CD14-positive monocyte (primary cell): ENCODE measurements at regions not wholly inside any gene's neighbourhood (a gene's known extent, or its start where the extent isn't known, plus 50 kb on each side); places are given as distances from the start of the nearest gene placed in this dataset.

Source experiments
- DNase-seq, 3 donors: peaks; one replicate each; pipeline ENCODE4 v3.0.0-alpha.2; 2011 to 2022
- H2AFZ ChIP-seq: 2 replicates; pipeline ENCODE4 v1.6.0; 2012; ENCODE audit warnings: mild to moderate bottlenecking, low read depth, low read length, inconsistent platforms; ENCODE audit not compliant: insufficient read depth, poor library complexity, severe bottlenecking
- H3K27ac ChIP-seq, 2 donors: 1 replicate in 1 of 2; 2 replicates in 1 of 2; pipeline ENCODE4 v1.5.1; 2012 to 2013; ENCODE audit warnings: low read length in 2 of 2, control low read depth in 1 of 2, inconsistent platforms in 1 of 2, low read depth in 1 of 2, mild to moderate bottlenecking in 1 of 2
- H3K27me3 ChIP-seq, 2 donors: one replicate each; pipeline versions ENCODE4 v1.6.0 to v1.6.1; 2011 to 2013; ENCODE audit warnings: low read length in 2 of 2; ENCODE audit not compliant: control insufficient read depth in 2 of 2, insufficient read depth in 2 of 2
- H3K36me3 ChIP-seq, 2 donors: replicated peaks in 1 of 2; 1 replicate in 1 of 2; 2 replicates in 1 of 2; pipeline versions ENCODE4 v1.5.1 to v1.6.1; 2012 to 2013; ENCODE audit warnings: low read length in 2 of 2, control low read depth in 1 of 2, inconsistent platforms in 1 of 2, mild to moderate bottlenecking in 1 of 2; ENCODE audit not compliant: insufficient read depth in 2 of 2, control insufficient read depth in 1 of 2
- H3K4me1 ChIP-seq, 2 donors: 1 replicate in 1 of 2; 2 replicates in 1 of 2; pipeline versions ENCODE4 v1.5.1 to v1.6.1; 2012 to 2013; ENCODE audit warnings: low read length in 2 of 2, control low read depth in 1 of 2, inconsistent platforms in 1 of 2, mild to moderate bottlenecking in 1 of 2, moderate library complexity in 1 of 2; ENCODE audit not compliant: insufficient read depth in 2 of 2, control insufficient read depth in 1 of 2
- H3K4me2 ChIP-seq: replicated peaks from 2 replicates; pipeline ENCODE3; 2012; ENCODE audit warnings: low read length, moderate library complexity, mild to moderate bottlenecking; ENCODE audit not compliant: poor library complexity, severe bottlenecking; ENCODE audit errors: extremely low read depth
- H3K4me3 ChIP-seq, 3 experiments: fragments of 200-600 bp in 1 of 3; sonication (generic) in 1 of 3; replicated peaks in 1 of 3; 1 replicate in 2 of 3; 2 replicates in 1 of 3; pipeline ENCODE4 v1.5.1; 2011 to 2013; ENCODE audit warnings: low read length in 3 of 3, mild to moderate bottlenecking in 3 of 3, control low read depth in 2 of 3, low read depth in 2 of 3, inconsistent platforms in 1 of 3, moderate library complexity in 1 of 3
- H3K79me2 ChIP-seq: 2 replicates; pipeline ENCODE4 v1.6.0; 2012; ENCODE audit warnings: mild to moderate bottlenecking, control low read depth, inconsistent platforms, low read length, moderate library complexity; ENCODE audit not compliant: insufficient read depth
- H3K9ac ChIP-seq: 2 replicates; pipeline ENCODE4 v1.6.0; 2017; ENCODE audit warnings: low read length, mild to moderate bottlenecking; ENCODE audit not compliant: insufficient read depth, poor library complexity, severe bottlenecking
- H3K9me3 ChIP-seq, 2 donors: replicated peaks in 1 of 2; 1 replicate in 1 of 2; 2 replicates in 1 of 2; pipeline versions ENCODE4 v1.5.1 to v1.6.1; 2012 to 2013; ENCODE audit warnings: low read length in 2 of 2, control low read depth in 1 of 2; ENCODE audit not compliant: control insufficient read depth in 1 of 2, insufficient read depth in 1 of 2
- H4K20me1 ChIP-seq: 2 replicates; pipeline ENCODE4 v1.6.0; 2012; ENCODE audit warnings: mild to moderate bottlenecking, low read length, control low read depth, moderate library complexity; ENCODE audit not compliant: insufficient read depth
- H3K27ac Mint-ChIP-seq, 7 donors: one replicate each; pipeline ENCODE4 v1.8.0; 2020; ENCODE audit warnings: mild to moderate bottlenecking in 7 of 7, mixed read lengths in 7 of 7, moderate library complexity in 6 of 7, inconsistent platforms in 2 of 7
- H3K27me3 Mint-ChIP-seq, 3 donors: one replicate each; pipeline ENCODE4 v1.8.0; 2021 to 2022; ENCODE audit warnings: low read depth in 3 of 3, mild to moderate bottlenecking in 3 of 3, mixed read lengths in 3 of 3, moderate library complexity in 3 of 3, inconsistent platforms in 1 of 3
- H3K36me3 Mint-ChIP-seq, 2 donors: one replicate each; pipeline ENCODE4 v1.8.0; 2020; ENCODE audit warnings: mixed read lengths in 2 of 2, inconsistent platforms in 1 of 2, mild to moderate bottlenecking in 1 of 2
- H3K4me1 Mint-ChIP-seq: one replicate; pipeline ENCODE4 v1.8.0; 2020; ENCODE audit warnings: mild to moderate bottlenecking, mixed read lengths
- H3K4me3 Mint-ChIP-seq, 2 donors: one replicate each; pipeline ENCODE4 v1.8.0; 2020; ENCODE audit warnings: mild to moderate bottlenecking in 2 of 2, mixed read lengths in 2 of 2, moderate library complexity in 1 of 2
- H3K9me3 Mint-ChIP-seq, 7 donors: one replicate each; pipeline ENCODE4 v1.8.0; 2020 to 2022; ENCODE audit warnings: mixed read lengths in 7 of 7, mild to moderate bottlenecking in 6 of 7, moderate library complexity in 6 of 7, inconsistent platforms in 2 of 7
- CTCF ChIP-seq: fragments of 200-600 bp; IDR thresholded peaks from one replicate; pipeline ENCODE4 v1.8.0; 2022; ENCODE audit warnings: antibody characterized with exemption, mild to moderate bottlenecking
- WGBS: methylation state at CpG from one replicate; pipeline ENCODE4 v1.1.5; 2013; ENCODE audit warnings: missing lambda C conversion rate; ENCODE audit not compliant: insufficient coverage; 5-methylcytosine and 5-hydroxymethylcytosine counted together
- intact Hi-C, 2 donors: fragments of 100-400 bp; cut with micrococcal nuclease; formaldehyde crosslinking; loops; one replicate each; pipeline versions ENCODE4 v1.15.0 to v1.15.1; 2023

GRCh38 chr11:127816962-127817361 lies 770.4 kb downstream of the ETS1 start:
- Mint-ChIP-seq H3K4me1 (no peaks in the 10 kb centered on the region), H3K9me3 (peaks cover 0 to 2% (median 0%) of the 10 kb centered on the region in 7 donors), H3K27me3 (no peaks in the 10 kb centered on the region), H3K27ac (no peak overlapping the region), H3K4me3 (no peak overlapping the region), H3K36me3 (no peaks in the 10 kb centered on the region)
- H2AFZ ChIP-seq, result no peak overlapping the region
- TF ChIP-seq CTCF, result no peak
- H3K9me3 ChIP-seq, result no peaks in the 10 kb centered on the region
- no peaks in the 10 kb centered on the region for H3K36me3 ChIP-seq
- no peak overlapping the region for H3K4me2 ChIP-seq
- no peaks in the 10 kb centered on the region for H3K27me3 ChIP-seq
- no peaks in the 10 kb centered on the region for H4K20me1 ChIP-seq
- no peaks in the 10 kb centered on the region for H3K79me2 ChIP-seq
- WGBS, result 100% methylated on average over 1 of the region's 2 CpGs
- no peak for DNase-seq
- H3K4me1 ChIP-seq, result no peaks in the 10 kb centered on the region
- H3K27ac ChIP-seq, result no peak overlapping the region
- intact Hi-C loops, result no loop called here
- no peak overlapping the region for H3K9ac ChIP-seq
- H3K4me3 ChIP-seq, result no peak overlapping the region

- H3K36me3 Mint-ChIP-seq, result no peaks in the 10 kb centered on the region
- no peak overlapping the region for H3K4me3 Mint-ChIP-seq
- intact Hi-C loops, result no loop called here
- TF ChIP-seq CTCF, result no peak
- Histone ChIP-seq H3K4me1 (no peaks in the 10 kb centered on the region), H3K9ac (no peak overlapping the region), H3K9me3 (no peaks in the 10 kb centered on the region), H3K27me3 (no peaks in the 10 kb centered on the region), H3K4me3 (no peak overlapping the region), H3K79me2 (no peaks in the 10 kb centered on the region), H3K4me2 (no peak overlapping the region), H3K27ac (no peak overlapping the region), H4K20me1 (no peaks in the 10 kb centered on the region), H2AFZ (no peak overlapping the region), H3K36me3 (no peaks in the 10 kb centered on the region)
- H3K9me3 Mint-ChIP-seq, result no peaks in the 10 kb centered on the region
- no peak for DNase-seq
- H3K27ac Mint-ChIP-seq, result no peak overlapping the region
- no peaks in the 10 kb centered on the region for H3K4me1 Mint-ChIP-seq
- peaks cover 0 to 2% (median 0%) of the 10 kb centered on the region in 3 donors for H3K27me3 Mint-ChIP-seq
These were observed 772.0 kb downstream of the ETS1 start for GRCh38 chr11:127815331-127815730.
